T-helper 17 cell (primary cell): ENCODE measurements at regions not wholly inside any gene's neighbourhood (a gene's known extent, or its start where the extent isn't known, plus 50 kb on each side); places are given as distances from the start of the nearest gene placed in this dataset.

Source experiments
- ATAC-seq: fragments of 150-1000 bp; cut with Tn5 transposase; 2 replicates; pipeline ENCODE4 v1.10.0; 2021; ENCODE audit warnings: mild to moderate bottlenecking, moderate library complexity
- DNase-seq, 3 donors: peaks; one replicate each; pipeline versions ENCODE4 v3.0.0 to v3.0.0-alpha.2; 2020 to 2021
- H3K9me3 ChIP-seq: one replicate; pipeline ENCODE4 v1.7.0; 2013; ENCODE audit warnings: low read length, mild to moderate bottlenecking; ENCODE audit not compliant: control insufficient read depth, poor library complexity, severe bottlenecking
- H3K27ac Mint-ChIP-seq: one replicate; pipeline ENCODE4 v1.8.0; 2022; ENCODE audit warnings: mild to moderate bottlenecking, moderate library complexity, mixed read lengths
- H3K27me3 Mint-ChIP-seq: one replicate; pipeline ENCODE4 v1.8.0; 2022; ENCODE audit warnings: mixed read lengths
- H3K36me3 Mint-ChIP-seq: one replicate; pipeline ENCODE4 v1.8.0; 2022; ENCODE audit warnings: low read depth, mixed read lengths
- H3K4me1 Mint-ChIP-seq: one replicate; pipeline ENCODE4 v1.8.0; 2022; ENCODE audit warnings: mild to moderate bottlenecking, mixed read lengths
- H3K4me3 Mint-ChIP-seq: one replicate; pipeline ENCODE4 v1.8.0; 2022; ENCODE audit warnings: mild to moderate bottlenecking, moderate library complexity, mixed read lengths

- Mint-ChIP-seq H3K27ac (no peak overlapping the region), H3K36me3 (no peaks in the 10 kb centered on the region), H3K4me1 (no peaks in the 10 kb centered on the region), H3K27me3 (peaks cover 10% of the 10 kb centered on the region), H3K4me3 (no peak overlapping the region)
- DNase-seq (no peak), ATAC-seq (no peak)
- no peaks in the 10 kb centered on the region for H3K9me3 ChIP-seq
Observed at GRCh38 chr1:58149271-58149812, 397.2 kb downstream of the OMA1 start.

- ATAC-seq (no peak), DNase-seq (no peak)
- Mint-ChIP-seq H3K4me3 (no peak overlapping the region), H3K36me3 (no peaks in the 10 kb centered on the region), H3K27ac (no peak overlapping the region), H3K4me1 (no peaks in the 10 kb centered on the region), H3K27me3 (no peaks in the 10 kb centered on the region)
- no peaks in the 10 kb centered on the region for H3K9me3 ChIP-seq
Observed at GRCh38 chr1:58144698-58145270, 401.7 kb downstream of the OMA1 start.

GRCh38 chr1:58143972-58144697 lies 402.4 kb downstream of the OMA1 start:
- no peak for DNase-seq
- Mint-ChIP-seq H3K36me3 (no peaks in the 10 kb centered on the region), H3K27me3 (no peaks in the 10 kb centered on the region), H3K4me1 (no peaks in the 10 kb centered on the region), H3K4me3 (no peak overlapping the region), H3K27ac (no peak overlapping the region)
- no peaks in the 10 kb centered on the region for H3K9me3 ChIP-seq
- ATAC-seq = no peak

- peak; percentile 91 for ATAC-seq
- Mint-ChIP-seq H3K27ac (no peak overlapping the region), H3K36me3 (no peaks in the 10 kb centered on the region)
Observed at GRCh38 chr1:58136387-58136786, 410.1 kb downstream of the OMA1 start.

GRCh38 chr1:58135821-58136321 lies 410.7 kb downstream of the OMA1 start:
- no peaks in the 10 kb centered on the region for H3K36me3 Mint-ChIP-seq
- H3K9me3 ChIP-seq = no peaks in the 10 kb centered on the region
- H3K27me3 Mint-ChIP-seq = no peaks in the 10 kb centered on the region
- ATAC-seq = no peak
- H3K4me3 Mint-ChIP-seq = no peak overlapping the region
- no peak for DNase-seq
- H3K4me1 Mint-ChIP-seq = no peaks in the 10 kb centered on the region
- H3K27ac Mint-ChIP-seq = no peak overlapping the region

More at GRCh38 chr1:58136387-58136786, 410.1 kb downstream of the OMA1 start:
- DNase-seq = no peak
- Mint-ChIP-seq H3K27me3 (no peaks in the 10 kb centered on the region), H3K4me3 (no peak overlapping the region), H3K4me1 (no peaks in the 10 kb centered on the region)
- H3K9me3 ChIP-seq = no peaks in the 10 kb centered on the region

- no peaks in the 10 kb centered on the region for H3K36me3 Mint-ChIP-seq
- no peaks in the 10 kb centered on the region for H3K9me3 ChIP-seq
- no peak overlapping the region for H3K27ac Mint-ChIP-seq
- DNase-seq (no peak), ATAC-seq (no peak)
- no peaks in the 10 kb centered on the region for H3K4me1 Mint-ChIP-seq
- no peak overlapping the region for H3K4me3 Mint-ChIP-seq
- no peaks in the 10 kb centered on the region for H3K27me3 Mint-ChIP-seq
Observed at GRCh38 chr1:58133562-58133961, 413.0 kb downstream of the OMA1 start.

- DNase-seq (no peak), ATAC-seq (no peak)
- peaks cover 3% of the 10 kb centered on the region for H3K4me1 Mint-ChIP-seq
- no peak overlapping the region for H3K4me3 Mint-ChIP-seq
- H3K36me3 Mint-ChIP-seq = no peaks in the 10 kb centered on the region
- no peak overlapping the region for H3K27ac Mint-ChIP-seq
- H3K27me3 Mint-ChIP-seq = no peaks in the 10 kb centered on the region
- no peaks in the 10 kb centered on the region for H3K9me3 ChIP-seq
Observed at GRCh38 chr1:58123051-58123450, 423.5 kb downstream of the OMA1 start.

GRCh38 chr1:58119971-58120370 lies 426.6 kb downstream of the OMA1 start:
- Mint-ChIP-seq H3K36me3 (no peaks in the 10 kb centered on the region), H3K27ac (no peak overlapping the region), H3K4me1 (peaks cover 3% of the 10 kb centered on the region), H3K27me3 (no peaks in the 10 kb centered on the region), H3K4me3 (no peak overlapping the region)
- DNase-seq = no peak
- no peak for ATAC-seq
- no peaks in the 10 kb centered on the region for H3K9me3 ChIP-seq

GRCh38 chr1:58116284-58116683 lies 430.2 kb downstream of the OMA1 start:
- no peak for DNase-seq
- Mint-ChIP-seq H3K27ac (no peak overlapping the region), H3K36me3 (no peaks in the 10 kb centered on the region), H3K4me1 (peaks cover 8% of the 10 kb centered on the region), H3K27me3 (no peaks in the 10 kb centered on the region), H3K4me3 (no peak overlapping the region)
- H3K9me3 ChIP-seq = no peaks in the 10 kb centered on the region
- no peak for ATAC-seq

GRCh38 chr1:58109646-58110200 lies 436.8 kb downstream of the OMA1 start:
- H3K27me3 Mint-ChIP-seq = no peaks in the 10 kb centered on the region
- no peak overlapping the region for H3K4me3 Mint-ChIP-seq
- H3K27ac Mint-ChIP-seq = no peak overlapping the region
- ATAC-seq (no peak), DNase-seq (no peak)
- H3K4me1 Mint-ChIP-seq = peaks cover 5% of the 10 kb centered on the region
- no peaks in the 10 kb centered on the region for H3K9me3 ChIP-seq
- no peaks in the 10 kb centered on the region for H3K36me3 Mint-ChIP-seq

- DNase-seq (no peak), ATAC-seq (no peak)
- Mint-ChIP-seq H3K27me3 (no peaks in the 10 kb centered on the region), H3K27ac (no peak overlapping the region), H3K4me3 (no peak overlapping the region), H3K4me1 (peaks cover 5% of the 10 kb centered on the region), H3K36me3 (no peaks in the 10 kb centered on the region)
- no peaks in the 10 kb centered on the region for H3K9me3 ChIP-seq
Observed at GRCh38 chr1:58108783-58109182, 437.7 kb downstream of the OMA1 start.

GRCh38 chr1:58107943-58108342 lies 438.6 kb downstream of the OMA1 start:
- no peak for ATAC-seq
- Mint-ChIP-seq H3K36me3 (no peaks in the 10 kb centered on the region), H3K27me3 (no peaks in the 10 kb centered on the region), H3K4me3 (no peak overlapping the region), H3K27ac (no peak overlapping the region), H3K4me1 (peaks cover 5% of the 10 kb centered on the region)
- no peaks in the 10 kb centered on the region for H3K9me3 ChIP-seq
- no peak for DNase-seq

GRCh38 chr1:58104960-58105359 lies 441.6 kb downstream of the OMA1 start:
- H3K4me3 Mint-ChIP-seq = no peak overlapping the region
- DNase-seq (no peak), ATAC-seq (no peak)
- H3K27ac Mint-ChIP-seq = no peak overlapping the region
- H3K4me1 Mint-ChIP-seq = no peaks in the 10 kb centered on the region
- H3K36me3 Mint-ChIP-seq = no peaks in the 10 kb centered on the region
- no peaks in the 10 kb centered on the region for H3K9me3 ChIP-seq
- H3K27me3 Mint-ChIP-seq = no peaks in the 10 kb centered on the region
